ENCODE measurements at regions not wholly inside any gene's neighbourhood (a gene's known extent, or its start where the extent isn't known, plus 50 kb on each side); places are given as distances from the start of the nearest gene placed in this dataset.

DNA sequence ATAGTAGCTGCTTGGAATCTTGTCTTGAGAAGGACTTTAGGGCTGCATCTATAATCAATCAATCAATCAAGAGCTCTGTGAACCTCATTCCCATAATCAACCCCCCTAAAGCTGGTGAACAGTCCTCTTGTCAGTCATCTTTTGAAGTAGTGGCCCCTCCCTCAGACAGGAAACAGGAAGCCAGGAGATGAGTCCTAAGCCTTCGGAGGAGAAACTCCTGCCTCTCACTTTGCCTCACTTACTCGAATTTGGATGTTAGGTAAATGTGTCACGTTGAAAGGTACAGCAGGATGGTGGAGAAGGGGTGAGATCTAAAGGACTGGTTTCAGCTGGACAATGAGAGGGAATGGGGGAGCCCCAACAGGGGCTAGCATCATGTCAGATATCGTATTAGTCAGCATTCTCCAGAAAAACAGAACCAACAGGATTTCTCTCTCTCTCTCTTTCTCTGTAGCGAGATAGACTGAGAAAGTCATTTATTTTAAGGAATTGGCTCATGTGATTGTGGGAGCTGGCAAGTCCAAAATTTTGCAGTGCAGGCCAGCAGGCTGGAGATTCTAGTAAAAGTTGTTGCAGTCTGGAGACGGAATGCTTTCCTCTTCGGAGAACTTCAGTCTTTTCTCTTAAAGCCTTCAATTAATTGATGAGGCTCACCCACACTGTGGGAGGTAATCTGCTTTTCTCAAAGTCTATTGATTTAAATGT lies 144.4 kb upstream of the PWP1 start:
- TF ChIP-seq, protein P1, sequence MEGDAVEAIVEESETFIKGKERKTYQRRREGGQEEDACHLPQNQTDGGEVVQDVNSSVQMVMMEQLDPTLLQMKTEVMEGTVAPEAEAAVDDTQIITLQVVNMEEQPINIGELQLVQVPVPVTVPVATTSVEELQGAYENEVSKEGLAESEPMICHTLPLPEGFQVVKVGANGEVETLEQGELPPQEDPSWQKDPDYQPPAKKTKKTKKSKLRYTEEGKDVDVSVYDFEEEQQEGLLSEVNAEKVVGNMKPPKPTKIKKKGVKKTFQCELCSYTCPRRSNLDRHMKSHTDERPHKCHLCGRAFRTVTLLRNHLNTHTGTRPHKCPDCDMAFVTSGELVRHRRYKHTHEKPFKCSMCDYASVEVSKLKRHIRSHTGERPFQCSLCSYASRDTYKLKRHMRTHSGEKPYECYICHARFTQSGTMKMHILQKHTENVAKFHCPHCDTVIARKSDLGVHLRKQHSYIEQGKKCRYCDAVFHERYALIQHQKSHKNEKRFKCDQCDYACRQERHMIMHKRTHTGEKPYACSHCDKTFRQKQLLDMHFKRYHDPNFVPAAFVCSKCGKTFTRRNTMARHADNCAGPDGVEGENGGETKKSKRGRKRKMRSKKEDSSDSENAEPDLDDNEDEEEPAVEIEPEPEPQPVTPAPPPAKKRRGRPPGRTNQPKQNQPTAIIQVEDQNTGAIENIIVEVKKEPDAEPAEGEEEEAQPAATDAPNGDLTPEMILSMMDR (conservative IDR thresholded peaks at IDR 0.05; ENCODE audit: low read length), result no peak
- no peak for TF ChIP-seq EZH2phosphoT487 (IDR thresholded peaks at IDR 0.05; ENCODE audit: borderline replicate concordance)
